Stimulated activated CD8-positive, alpha-beta memory T cell treated with anti-CD3 and anti-CD28 coated beads, Interleukin-2, amount 100 ng/mL, for 48 hours (primary cell): ENCODE measurements at regions not wholly inside any gene's neighbourhood (a gene's known extent, or its start where the extent isn't known, plus 50 kb on each side); places are given as distances from the start of the nearest gene placed in this dataset.

Experiments used
- DNase-seq, 2 donors: peaks; one replicate each; pipeline ENCODE4 v3.0.0-alpha.2; 2020; ENCODE audit warnings: low read depth in 2 of 2

GRCh38 chr13:105788530-105788929, 746.9 kb downstream of the EFNB2 start:
- no peak for DNase-seq

DNA sequence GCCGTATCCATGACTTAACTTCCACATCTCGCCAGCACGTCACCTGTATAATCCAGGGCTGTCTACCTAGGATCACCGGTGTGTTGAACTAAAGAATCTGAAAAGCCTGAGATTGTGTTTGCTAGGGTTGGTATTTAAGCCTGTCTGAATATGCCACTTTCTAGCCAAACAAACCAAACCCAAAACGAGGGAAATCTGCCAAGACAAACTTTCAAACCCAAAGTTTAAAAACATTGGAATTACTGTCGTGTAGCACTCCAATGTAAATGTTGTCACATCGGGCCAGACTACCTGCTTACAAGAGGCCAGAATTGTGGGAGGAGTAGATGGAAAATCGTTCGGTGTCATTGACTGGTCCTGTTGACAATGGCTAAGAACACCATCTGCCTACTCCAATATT, 747.8 kb downstream of the EFNB2 start:
- DNase-seq, result no peak

GRCh38 chr13:105785436-105785835, 750.0 kb downstream of the EFNB2 start:
- no peak for DNase-seq

- DNase-seq, result no peak
Measured at GRCh38 chr13:105783261-105783660, 752.2 kb downstream of the EFNB2 start.

DNA sequence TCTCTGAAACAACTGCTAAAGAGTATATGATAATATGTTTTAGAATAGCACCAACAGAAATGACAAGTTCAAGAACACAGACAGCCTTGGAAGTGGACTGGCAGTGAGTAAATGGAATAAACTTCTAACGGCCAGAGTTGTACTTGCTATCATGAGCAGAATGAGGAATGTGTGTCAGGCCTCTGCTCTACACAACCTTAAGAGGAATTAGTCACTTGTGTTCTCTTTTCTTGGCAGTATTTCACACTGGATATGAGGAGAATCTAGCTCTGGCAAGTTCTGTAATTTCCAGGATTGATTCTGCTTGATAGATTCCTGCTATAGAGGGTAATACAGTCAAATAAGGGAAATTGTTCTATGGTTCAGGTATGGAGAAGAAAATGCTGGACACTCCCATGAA, 757.3 kb downstream of the EFNB2 start:
- DNase-seq, result no peak

DNA sequence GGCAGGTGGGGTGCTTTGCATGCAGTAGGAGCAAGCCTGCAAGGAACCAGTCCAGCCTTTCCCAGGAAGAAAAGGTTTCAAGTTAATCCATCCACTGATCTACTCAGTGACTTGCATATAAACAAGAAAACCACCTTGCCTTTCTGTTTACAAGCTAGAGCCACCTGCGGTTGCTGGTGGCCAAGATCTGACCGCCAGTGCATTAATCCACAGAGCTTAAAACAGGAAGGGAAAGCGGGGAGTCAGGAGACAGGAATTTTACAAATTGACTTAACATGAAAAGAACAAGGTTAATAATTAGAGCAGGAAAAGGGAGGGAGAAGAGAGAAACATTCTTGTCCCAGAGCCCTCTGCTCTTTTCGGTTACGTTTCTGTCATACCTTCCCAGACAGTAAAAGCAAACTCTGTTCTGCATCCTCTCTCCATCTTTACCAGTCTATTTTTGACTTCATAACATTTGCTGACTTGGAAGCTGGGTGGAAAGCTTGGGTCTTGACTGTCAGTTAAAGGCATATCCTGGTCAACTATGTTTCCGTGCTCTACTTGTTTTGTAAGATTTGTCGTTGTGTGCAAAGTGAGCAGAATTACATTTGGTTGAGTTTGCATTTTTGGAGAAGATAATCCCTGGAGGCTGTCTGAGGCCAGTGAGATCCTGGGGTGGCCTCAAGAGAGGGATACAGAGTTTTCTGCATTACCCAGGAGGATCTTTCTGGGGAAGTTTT, 760.6 kb downstream of the EFNB2 start:
- no peak for DNase-seq

GRCh38 chr13:105773863-105774538, 761.5 kb downstream of the EFNB2 start:
- no peak for DNase-seq

- no peak for DNase-seq
Measured at GRCh38 chr13:105773241-105773640, 762.2 kb downstream of the EFNB2 start.

DNA sequence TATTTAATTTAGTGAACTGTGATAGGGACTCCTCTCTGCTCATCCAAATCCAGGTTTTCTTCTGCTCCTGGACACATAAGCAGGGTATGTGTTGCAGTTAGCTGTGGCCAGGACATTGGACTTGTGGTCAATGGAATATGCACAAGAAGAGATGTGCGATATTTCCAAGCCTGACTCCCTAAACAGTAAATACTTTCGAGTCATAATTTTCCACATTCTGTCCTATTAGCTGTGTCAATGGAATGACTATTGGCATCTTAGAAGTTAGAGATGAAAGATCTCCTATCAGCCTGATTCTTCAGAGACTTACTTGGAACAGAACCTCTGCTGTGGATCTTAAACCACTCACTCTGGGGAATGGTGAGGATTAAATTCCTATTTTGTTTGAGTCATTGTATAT, 771.0 kb downstream of the EFNB2 start:
- DNase-seq, result no peak

GRCh38 chr13:105763851-105764250, 771.6 kb downstream of the EFNB2 start:
- no peak for DNase-seq

- DNase-seq, result no peak
Measured at GRCh38 chr13:105762096-105762495, 773.4 kb downstream of the EFNB2 start.

GRCh38 chr13:105758918-105759860, 776.3 kb downstream of the EFNB2 start:
- no peak for DNase-seq

DNA sequence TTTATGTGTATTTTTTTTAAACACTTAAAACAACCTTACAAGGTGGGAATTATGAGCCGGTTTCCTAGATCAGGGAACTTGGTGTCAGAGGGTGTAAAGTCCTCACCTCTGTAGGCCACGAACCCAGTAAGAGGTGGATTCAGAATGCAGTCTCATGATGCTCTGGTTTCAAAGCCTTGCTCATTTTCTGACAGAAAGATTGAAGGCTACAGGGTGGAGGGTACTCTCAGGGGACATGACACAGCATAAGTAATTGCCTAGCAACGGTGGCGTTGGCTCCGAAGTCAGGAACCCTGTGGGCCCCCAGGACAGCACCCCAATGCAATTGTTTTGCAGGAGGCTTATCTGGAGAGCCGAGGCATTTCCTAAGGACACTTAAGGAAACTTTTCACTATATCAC, 794.7 kb downstream of the EFNB2 start:
- DNase-seq, result no peak

DNA sequence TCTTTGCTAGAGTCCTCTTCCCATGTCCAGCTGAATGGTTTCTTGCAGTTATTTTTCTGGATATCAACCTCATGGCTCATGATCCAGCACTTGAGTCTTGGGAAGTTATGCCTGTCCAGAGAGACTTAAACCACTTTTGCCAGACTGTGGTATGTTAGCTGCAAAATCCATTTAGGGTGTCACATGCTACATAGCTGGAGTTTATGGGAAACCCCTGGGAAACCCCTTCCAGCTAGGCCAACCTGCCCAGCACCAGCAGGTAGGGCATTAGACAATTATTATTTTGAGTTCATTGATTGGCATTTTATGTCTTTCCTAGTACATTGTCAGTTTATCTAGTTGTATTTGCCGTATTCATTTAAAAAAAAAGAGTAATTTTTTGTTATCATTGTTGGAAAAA, 797.8 kb downstream of the EFNB2 start:
- DNase-seq, result no peak

DNA sequence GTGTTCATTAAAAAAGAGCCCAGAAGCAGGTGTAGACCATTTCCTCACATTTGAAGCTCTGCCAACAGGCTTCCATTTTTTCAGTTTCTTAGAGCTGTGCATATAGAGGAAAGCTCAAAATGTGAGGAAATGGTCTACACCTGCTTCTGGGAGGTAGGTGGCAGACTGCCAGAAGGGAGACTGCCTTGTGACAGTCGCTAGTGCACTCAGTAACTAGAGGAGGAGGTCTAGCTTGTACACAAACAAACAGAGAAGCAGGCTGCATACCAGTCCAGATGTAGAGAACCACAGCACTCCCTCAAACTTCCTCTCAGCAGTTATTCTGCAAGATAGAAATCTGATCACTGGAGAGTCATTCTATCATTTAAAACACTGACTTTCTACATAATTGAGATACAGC, 800.2 kb downstream of the EFNB2 start:
- no peak for DNase-seq

DNA sequence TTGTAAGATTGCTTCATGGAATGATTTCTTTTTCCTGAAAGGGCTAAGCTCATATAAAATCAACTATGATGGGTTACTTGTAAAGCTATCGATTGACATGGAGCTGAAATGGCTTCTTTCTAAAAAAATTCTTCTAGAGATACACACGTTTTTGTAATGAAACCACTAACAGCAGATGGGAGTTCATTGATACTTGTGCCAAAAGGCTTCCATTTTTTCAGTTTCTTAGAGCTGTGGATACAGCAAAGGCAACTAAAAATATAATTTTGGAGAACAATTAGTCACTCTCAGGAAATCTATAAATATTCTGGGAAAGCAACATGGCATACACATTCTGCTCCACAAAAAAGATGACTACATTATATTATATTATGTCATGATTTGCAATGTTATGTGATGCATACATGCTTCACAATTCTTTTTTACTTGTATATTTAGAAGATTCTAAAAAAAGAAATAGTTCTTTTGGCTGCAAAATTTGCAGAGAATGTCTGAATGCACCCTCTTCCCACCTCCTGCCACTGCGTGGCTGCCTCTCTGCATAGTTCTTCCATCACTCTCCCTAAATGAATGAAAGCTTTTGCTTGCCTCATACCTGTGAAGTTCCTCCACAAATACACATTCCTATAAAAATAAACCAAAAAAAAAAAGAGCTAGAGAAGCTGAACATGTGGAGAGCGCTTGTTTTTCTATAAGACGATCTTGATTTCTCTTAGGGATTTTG, 802.5 kb downstream of the EFNB2 start:
- DNase-seq, result no peak

DNA sequence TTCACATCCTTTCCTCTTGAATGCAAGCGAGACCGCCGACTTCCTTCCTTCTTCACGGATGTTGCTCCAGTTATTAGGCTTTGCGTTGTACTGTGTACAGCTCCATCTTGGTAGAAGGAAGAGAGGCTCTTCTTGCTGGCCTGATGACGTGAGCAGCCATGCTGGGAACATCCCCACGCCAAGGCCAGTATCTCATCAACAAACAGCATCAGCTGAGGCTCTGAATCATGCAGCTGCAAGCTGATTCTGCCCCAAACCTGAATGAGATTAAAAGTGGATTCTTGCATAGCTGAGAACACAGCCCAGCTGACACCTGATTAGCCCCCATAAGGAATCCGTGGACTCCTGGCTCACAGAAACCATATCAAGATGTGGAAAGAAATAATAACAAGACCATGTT, 809.6 kb downstream of the EFNB2 start:
- DNase-seq, result no peak

DNA sequence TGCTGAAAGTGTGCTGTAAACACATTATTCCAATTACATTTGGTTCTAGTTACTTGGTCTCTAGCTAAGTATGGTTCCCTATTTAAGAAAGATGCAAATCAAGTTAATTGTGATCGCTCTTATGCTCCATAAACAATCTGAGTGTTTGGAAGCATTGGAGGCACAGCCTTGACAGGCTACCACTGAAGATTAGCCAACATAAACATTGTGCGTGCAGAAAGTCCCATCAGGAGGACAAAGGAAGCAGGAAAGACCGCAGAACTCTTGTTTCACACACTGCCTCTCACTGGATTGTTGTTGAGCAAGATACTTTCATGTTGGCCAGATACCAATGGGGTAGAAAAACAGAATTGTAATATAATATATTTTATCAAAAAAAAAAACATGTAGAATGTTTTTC, 814.4 kb downstream of the EFNB2 start:
- no peak for DNase-seq

GRCh38 chr13:105719859-105720258, 815.6 kb downstream of the EFNB2 start:
- DNase-seq, result no peak

GRCh38 chr13:105709181-105709580, 826.3 kb downstream of the EFNB2 start:
- no peak for DNase-seq

GRCh38 chr13:105703843-105704242, 831.6 kb downstream of the EFNB2 start:
- no peak for DNase-seq

- DNase-seq, result no peak
Measured at GRCh38 chr13:105702441-105702840, 833.0 kb downstream of the EFNB2 start.
